Right hindlimb (tissue), 1 donor: ENCODE measurements at regions not wholly inside any gene's neighbourhood (a gene's known extent, or its start where the extent isn't known, plus 50 kb on each side); places are given as distances from the start of the nearest gene placed in this dataset.

ENCODE experiments used
- DNase-seq: peaks from one replicate; pipeline ENCODE4 v3.0.0-alpha.2; 2018

DNA sequence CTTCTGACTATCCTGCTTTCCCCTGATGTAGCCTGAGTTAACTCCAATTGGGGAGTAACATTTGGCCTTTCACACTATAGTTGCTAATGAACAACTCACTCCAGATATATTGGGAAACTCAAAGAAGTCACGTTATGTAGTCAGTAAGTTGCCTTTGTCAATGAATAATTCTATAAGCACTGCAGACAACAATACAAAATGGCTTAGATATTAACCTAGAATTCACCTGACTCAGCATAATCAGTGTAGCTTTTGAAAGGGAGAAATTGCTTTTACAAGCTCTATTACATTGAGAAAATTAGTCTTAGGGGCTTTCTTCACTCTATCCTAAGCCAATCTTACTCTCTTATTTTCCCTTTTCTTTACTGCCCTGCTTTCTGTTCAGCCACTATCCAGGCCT lies 303.5 kb upstream of the NR5A2 start:
- no peak for DNase-seq

DNA sequence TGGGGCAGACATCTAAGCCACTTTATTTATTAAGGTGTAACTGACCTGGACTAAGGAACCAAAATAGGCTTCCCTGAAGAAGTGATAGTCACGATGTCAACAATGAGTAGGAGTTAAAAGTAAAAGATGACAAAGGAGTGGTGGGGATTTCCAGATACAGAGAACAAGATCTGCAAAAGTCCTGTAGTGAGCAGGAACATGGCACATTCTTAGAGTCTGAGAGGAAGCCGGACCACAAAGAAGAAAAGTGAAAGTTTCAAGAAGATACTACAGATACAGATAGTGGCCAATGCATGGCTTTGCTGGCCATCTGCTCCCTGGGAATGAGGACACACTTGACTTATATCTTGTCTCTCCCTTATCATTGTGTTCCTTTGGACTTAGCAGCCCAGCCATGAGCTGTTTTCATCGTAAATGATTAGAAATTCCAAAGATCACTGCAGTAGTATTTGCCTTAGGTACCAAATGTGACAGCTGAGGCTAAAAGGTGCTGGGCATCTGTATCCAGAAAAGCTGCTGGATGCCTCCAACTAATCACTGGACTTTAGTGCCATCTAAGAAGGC lies 302.4 kb upstream of the NR5A2 start:
- DNase-seq = no peak

DNA sequence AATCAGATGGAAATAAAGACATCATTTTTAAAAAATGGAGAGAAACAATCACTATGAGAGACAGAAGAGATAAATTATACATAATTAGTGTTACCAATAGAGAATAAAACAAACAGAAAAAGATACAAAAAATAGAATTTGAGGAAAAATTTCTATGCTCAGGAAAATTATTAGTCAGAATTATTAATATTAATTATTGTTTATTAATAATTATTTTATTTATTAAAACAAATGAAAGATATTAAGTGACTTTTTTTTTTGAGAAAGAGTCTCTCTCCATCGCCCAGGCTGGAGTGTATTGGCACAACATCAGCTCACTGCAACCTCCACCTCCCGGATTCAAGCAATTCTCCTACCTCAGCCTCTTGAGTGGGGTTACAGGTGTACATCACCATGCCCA lies 299.8 kb upstream of the NR5A2 start:
- DNase-seq = no peak

DNA sequence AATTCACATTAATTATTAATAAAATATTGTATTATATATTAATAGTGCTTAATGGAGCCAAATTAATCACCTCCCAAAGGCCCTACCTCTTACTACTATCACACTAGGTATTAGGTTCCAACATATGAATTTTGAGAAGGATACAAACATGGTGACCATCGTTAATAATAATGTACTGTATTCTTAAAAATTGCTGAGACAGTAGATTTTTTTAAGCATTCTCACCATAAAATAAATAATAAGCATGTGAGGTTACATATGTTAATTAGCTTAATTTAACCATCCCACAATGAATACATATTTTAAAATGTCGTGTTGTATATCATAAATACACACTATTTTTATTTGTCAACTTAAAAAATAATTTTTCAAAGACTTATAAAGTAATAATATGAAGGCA lies 299.2 kb upstream of the NR5A2 start:
- no peak for DNase-seq

DNA sequence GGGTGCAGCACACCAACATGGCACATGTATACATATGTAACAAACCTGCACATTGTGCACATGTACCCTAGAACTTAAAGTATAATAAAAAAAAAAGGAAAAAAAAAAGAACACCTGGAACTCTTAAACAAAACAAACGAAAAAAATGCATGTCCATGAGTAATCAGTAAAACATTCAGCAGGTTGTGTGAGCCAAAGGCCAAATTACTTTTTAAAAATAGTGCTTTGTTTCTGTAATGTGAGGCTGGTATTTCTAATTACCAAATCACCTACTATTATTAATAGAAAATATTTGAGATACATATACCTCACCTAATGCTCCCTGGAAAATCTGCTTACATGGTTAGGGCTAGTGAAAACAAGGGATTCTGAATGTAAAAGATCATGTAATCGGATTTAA lies 294.4 kb upstream of the NR5A2 start:
- DNase-seq = no peak

DNA sequence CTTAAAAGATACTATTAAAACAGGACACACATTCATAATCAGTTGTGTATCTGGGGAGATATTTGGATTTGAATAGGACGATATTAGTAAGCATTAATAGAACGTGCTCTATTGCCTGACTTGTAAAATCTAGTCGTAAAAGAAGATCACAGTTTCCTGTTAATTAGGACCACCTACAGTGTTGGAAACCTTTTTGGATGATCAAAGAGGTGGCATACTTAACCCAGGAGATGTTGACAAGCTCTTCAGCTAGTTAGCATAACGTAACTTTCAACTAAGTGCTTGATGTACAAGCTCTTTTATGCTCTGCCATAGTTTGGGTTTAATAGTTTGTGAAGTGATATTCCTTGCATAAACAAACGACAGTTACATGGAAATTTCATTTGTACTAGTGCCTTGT lies 293.3 kb upstream of the NR5A2 start:
- DNase-seq = no peak

DNA sequence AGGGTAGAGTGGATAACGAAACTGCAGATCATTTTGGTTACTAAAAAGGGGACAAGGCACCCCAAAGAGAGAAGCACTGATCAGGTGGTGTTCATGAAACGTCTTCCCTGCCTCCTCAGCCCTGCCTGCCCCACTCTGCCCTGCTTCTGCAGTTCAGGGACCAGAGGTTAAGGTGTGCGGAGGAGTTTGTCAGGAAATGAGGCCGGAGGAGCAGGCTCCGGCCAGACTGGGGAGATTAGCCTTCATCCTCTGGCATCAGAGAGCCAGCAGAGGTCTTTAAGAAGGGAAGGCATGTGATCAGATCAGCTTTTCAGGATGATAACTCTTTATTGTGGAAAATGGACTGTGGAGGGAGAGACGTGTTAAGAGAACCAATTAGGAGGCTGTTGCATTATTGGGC lies 291.9 kb upstream of the NR5A2 start:
- no peak for DNase-seq

DNA sequence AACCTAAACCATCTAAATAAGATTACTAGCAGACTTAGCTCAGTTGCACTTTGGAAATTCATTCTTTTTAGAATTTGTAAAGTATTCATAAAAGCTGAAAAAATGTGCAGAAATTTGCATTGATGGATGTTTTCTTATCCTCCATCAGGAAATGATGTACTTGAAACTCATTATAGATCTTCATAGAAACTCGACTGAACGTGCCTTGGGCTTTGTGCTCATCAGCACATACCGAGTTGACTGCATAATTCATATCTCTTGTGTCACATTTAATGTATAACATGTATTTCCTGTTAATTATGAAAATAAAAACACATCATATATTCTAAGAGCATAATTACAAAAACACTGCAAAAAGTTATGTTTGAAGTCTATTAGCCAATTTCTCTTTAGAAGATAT lies 290.9 kb upstream of the NR5A2 start:
- DNase-seq = no peak

DNA sequence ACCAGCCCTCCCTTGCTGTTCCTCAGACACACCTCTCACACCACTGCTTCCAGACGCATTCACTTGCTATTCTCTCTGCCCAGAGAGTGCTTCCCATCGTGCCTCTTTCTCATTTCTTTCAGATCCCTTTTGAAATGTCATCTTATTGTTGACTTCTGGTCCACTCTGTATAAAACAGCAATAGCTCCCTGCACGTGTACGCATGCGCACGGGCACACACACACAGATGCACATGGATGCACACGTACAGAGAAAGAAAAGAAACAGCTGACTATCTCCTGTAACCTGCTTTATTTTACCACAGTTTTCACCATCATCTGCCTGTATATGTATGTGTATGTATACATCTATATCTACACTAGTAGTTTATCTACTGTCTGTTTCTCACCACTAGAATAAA lies 285.9 kb upstream of the NR5A2 start:
- no peak for DNase-seq

DNA sequence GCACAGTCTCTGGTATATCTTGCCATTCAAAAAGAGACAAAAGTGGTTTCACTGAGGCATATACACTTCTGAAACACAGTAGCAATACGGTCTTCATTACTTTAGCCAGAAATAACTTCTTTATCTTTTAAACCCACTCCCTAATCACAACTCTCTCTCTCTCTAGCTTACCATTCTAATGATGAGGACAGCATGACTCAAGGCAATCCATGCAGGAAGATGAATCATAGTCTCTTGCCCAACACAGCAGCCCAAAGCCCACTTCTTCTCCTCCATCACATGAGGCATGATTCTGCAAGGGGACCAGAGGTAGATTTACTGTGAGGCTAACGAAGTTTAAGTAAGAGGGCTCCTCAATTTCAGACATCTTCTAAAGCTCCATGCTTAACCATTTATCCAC lies 285.0 kb upstream of the NR5A2 start:
- no peak for DNase-seq

DNA sequence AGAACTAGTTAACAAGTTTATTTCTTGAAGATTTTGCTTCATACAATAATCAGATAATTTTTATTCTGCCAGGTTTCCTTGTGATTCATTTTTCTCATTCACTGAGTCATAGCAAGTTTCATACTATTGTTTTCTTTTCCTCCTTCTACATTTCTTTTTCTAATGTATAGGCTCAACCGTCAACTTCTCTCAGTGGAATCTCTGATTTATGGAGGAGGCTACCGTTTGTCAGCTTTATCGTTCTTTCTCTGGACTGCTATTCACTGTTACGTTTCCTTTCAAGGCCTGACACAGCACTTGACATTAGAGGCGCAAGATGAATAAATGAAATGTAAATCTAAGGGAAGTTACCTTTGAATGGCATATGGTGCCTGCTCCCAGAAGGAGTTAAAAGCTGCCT lies 284.3 kb upstream of the NR5A2 start:
- DNase-seq = no peak

DNA sequence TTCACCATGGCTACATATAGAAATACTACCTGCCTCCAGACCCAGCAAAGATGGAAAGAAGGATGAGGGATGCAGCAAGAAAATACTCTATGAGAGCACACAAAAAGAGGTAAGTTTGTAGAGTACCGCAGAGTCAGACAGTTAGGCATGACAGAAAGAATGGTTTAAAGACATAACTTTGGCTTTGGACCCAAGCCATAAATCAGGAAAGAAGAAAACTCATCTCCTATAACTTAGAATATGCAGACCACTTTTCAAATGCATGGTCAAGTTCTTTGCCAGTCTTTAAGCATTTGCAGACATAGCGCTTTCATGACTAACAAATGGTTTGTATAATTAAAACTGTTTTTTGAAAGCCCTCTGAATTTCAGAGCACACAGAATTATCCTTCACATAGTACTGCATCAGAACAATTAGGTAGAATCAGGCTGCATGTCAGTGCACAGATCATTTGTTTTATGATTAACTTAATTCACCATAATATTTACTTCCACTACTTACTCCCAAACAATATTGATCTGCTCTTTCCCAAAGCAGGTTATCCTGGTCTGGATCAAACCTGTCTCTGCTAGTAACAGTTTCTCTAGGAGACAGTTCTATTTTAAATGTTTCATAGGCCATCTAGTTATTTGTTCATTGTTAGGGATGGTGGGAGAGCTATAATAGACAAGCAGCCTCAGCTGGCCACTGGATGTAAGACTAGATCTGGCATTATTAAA lies 280.7 kb upstream of the NR5A2 start:
- DNase-seq = no peak

DNA sequence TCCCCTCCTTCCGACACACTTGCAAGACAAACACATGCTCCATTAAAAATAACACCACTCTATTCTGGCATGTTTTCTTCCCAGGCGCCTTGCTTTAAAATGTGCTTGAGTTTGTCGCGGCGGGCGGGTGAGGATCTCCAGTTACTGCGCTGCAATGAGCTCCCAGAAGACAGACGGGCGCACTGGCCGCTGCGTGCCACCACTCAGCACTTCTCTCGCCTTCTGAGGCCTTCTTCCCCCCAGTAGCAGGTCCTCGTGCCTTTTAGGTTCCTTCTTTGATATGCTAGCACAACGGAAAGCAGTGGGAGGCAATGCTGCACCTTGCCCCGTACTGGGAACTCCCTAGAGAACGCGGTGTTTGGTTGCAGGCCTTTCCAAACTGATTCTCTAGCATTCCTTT lies 279.5 kb upstream of the NR5A2 start:
- DNase-seq = peak; percentile 31

DNA sequence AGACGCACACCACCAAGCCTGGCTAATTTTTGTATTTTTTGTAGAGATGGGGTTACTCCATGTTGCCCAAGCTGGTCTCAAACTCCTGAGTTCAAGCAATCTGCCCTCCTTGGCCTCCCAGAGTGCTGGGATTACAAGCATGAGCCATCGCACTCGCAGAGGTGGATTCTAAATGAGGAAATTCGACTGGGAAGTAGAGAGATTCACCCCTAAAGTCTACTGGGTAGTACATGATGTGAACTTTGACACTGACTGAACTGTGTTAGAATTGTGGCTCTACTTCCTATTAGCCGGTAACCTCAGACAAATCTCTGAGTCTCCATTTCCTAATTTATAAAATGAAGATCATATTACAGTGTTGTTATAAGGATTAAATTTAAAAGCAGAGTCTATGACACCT lies 276.0 kb upstream of the NR5A2 start:
- no peak for DNase-seq

DNA sequence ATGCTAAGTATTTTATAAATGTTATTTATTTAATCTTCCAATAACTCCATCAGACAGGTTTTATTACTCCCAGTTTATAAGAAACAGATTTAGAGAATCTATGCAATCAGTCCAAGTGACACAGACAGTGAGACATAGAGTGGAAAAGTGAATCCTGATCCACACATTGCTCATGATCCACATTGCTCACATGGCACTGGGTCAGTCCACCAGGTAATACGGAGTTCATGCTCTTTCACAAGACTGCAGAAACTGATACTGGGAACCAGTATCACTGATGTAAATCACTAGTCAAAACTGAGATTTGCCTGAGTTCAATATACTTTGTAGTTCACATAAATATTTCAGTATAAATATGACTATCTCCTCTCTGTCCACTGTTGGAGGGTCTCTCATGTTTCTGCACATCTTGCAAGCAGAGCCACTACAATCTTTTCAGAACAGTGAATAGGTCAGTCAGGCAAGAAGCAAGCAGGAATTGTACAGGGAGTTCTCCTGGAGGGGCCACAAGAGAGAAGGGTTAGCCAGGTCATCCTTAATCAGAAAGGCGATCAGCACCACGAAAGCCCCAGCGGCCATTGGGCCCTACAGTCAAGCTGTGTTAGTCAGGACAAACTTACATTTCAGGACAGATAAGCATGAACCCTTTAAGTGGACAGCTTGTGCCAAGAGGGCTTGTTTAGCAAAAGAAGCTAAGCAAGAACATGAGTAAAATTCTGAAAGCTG lies 275.4 kb upstream of the NR5A2 start:
- no peak for DNase-seq

DNA sequence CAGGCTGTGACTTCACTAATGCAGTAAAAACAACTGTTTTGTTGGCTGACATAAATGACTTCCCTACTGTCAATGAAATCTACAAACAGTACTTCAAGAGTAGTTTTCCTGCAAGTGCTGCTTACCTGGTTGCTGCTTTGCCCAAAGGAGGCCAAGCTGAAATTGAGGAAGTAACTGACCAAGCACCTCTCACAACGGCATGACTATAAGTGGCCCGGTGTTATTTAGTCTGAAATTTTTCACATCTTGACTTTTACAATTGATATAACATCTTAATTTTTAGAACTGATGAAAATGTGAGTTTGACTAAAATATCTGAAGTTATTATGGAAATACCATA lies 274.9 kb upstream of the NR5A2 start:
- no peak for DNase-seq

DNA sequence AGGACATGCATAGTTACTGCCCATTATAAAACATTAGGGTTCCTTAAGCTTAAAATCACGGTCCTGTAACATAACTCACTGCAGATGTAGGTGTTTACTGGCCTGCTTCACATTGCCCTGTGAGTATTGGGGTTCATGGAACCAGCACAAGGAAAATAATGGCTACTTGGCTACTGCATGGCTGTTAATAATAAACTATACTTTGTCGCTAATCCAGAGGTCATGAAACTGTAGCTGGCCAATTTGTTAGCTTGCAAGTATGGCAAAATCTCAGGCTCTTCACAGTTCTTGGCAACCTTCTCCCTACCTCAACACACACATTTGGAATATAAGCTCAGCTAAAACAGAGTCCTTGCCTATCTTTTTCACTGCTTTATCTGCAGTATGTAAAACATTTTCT lies 274.0 kb upstream of the NR5A2 start:
- no peak for DNase-seq

DNA sequence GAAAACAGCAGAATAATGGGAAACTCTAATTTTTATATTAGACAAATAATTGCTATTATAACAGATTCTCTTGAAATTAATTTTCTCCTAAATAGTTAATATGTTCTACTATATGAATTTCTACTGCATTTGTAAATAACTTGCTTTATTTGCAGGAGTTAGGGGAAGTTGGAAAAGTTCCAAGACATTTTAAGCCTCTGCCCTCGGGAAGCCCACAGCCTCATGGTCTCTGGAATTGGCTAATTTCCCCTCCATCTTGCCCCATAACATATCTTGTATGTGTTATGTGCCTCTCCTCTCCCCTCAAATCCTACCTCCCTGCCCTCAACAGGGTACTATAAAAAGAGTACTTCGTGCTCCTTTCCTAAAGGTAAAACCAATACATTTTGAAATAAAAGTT lies 271.4 kb upstream of the NR5A2 start:
- DNase-seq = no peak

DNA sequence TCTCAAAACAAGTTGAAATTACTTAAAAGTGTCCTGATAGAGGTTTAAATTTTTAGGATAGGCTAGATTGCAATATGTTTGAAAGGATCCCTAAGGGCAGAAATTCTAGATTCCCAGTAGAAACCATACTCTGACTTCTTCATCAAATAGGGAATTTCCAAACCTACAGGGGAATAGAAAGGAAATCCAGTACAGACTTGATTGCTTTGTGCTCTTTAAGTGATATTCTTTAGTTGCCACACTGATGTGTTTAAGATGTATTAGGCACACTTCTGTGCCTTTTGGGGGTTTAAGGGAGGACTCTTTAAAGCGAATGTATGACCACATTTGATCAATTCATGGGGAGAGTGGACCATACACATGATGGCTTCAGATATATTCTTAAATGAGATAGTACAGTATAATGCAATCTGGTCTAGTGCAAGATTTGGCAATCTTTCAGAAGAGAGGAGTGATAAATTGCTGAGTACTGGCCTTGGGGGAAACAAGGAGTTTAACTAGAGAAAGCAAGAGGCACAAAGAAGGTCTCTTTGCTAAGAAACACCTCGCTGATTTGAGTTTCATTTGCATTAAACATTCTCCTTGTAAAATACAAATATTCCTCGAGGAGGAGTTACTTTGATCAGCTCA lies 268.8 kb upstream of the NR5A2 start:
- no peak for DNase-seq

DNA sequence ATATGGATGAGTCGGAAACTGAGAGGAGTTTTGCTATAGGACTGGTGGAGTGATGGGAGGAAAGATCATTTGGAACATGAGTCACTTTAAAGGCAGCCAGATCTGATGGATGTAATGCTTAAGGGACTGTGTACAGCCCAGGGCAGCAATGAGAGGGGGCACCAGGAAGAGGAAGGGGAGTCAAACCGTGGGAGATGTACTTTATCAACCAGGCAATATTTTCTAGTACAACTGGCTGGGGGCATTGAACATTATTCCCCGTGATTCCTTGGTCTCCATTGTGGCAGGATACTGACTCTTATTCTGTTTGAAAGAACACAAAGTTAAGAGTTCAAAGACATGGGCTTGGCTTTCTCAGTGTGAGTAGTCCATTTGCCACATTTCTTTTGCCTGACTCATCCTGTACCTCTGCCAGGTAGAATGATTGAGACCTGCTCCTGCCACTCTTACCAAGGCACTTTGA lies 268.2 kb upstream of the NR5A2 start:
- DNase-seq = no peak

DNA sequence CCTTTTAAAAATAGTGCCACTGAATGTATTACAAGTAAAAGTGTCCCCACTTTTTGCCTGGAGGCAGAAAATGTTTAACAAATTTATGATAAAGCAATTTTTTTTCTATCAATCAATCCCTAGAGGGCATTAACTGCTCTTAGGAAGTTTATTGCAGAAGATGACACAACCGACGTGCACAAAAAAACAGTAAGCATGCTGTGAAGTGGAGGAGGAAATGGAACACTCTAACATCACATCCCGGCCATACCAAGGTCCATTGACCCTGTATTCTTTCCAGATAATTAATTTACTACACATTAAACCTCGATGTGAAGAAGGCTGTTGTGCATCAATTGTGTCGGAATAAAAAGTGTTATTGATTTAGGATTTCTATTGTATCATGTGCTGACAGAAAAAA lies 264.9 kb upstream of the NR5A2 start:
- DNase-seq = no peak

DNA sequence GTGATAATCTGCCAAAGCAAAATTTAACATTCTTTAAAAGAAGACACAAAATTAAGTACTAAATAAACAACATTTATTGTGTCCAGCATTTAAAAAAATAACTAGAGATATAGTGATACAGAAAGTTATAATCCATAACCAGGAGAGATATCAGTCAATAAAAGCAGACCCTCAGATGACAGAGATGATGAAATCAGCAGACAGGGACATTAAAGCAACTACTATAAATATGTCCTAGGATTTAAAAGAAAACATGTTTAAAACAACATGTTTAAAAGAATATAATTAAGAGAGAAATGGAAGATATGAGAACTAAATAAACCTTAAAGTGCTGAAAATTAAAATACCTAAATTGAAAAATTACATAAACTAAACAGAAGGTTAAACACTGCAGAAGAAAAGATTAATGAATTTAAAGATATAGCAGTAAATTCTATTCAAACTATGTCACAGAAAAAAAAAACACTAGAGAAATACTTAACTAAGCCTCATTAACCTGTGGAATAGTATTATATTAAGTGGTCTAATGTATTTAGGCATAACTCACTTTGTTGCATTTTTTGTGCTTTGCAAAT lies 261.2 kb upstream of the NR5A2 start:
- DNase-seq = no peak

DNA sequence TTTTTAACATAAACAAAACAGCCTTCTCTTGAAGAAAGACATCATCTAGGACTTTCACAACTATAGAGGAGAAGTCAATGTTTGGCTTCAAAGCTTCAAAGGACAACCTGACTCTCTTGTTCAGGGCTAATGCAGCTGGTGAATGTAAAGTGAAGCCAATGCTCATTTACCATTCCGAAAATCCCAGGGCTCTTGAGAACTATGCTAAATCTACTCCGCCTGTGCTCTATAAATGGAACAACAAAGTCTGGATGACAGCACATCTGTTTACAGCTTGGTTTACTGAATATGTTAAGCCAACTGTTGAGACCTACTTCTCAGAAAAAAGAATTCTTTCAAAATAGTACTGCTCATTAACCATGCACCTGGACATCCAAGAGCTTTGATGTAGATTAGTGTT lies 259.8 kb upstream of the NR5A2 start:
- no peak for DNase-seq
